GM23338 (cell line): ENCODE measurements at regions not wholly inside any gene's neighbourhood (a gene's known extent, or its start where the extent isn't known, plus 50 kb on each side); places are given as distances from the start of the nearest gene placed in this dataset.

Experiments
- ATAC-seq: fragments of 200-7000 bp; cut with Tn5 transposase; 3 replicates; pipeline ENCODE4 v1.9.1; 2020
- DNase-seq: peaks from one replicate; pipeline ENCODE4 v3.0.0-alpha.2; 2015; ENCODE audit warnings: low spot score
- H2AFZ ChIP-seq: fragments of 200-600 bp; sonication (generic); 2 replicates; pipeline ENCODE4 v1.8.0; 2016; ENCODE audit warnings: antibody characterized with exemption, mild to moderate bottlenecking, moderate library complexity
- H3F3A ChIP-seq: fragments of 200-600 bp; sonication (generic); replicated peaks from 2 replicates; pipeline ENCODE4 v1.8.0; 2017; ENCODE audit warnings: antibody characterized with exemption, mixed run types, low read depth
- H3K27ac ChIP-seq: fragments of 200-600 bp; sonication (generic); 2 replicates; pipeline ENCODE4 v1.6.1; 2016; ENCODE audit warnings: low read depth
- H3K27me3 ChIP-seq: fragments of 200-600 bp; sonication (generic); 2 replicates; pipeline ENCODE4 v1.8.0; 2016; ENCODE audit warnings: mild to moderate bottlenecking, mixed run types, moderate library complexity; ENCODE audit not compliant: insufficient read depth
- H3K36me3 ChIP-seq: fragments of 200-600 bp; sonication (generic); 2 replicates; pipeline ENCODE4 v1.8.0; 2016; ENCODE audit warnings: mild to moderate bottlenecking; ENCODE audit not compliant: insufficient read depth
- H3K4me1 ChIP-seq: fragments of 200-600 bp; sonication (generic); 2 replicates; pipeline ENCODE4 v1.8.0; 2016; ENCODE audit warnings: mild to moderate bottlenecking, moderate library complexity; ENCODE audit not compliant: insufficient read depth
- H3K4me2 ChIP-seq: fragments of 200-600 bp; sonication (generic); 2 replicates; pipeline ENCODE4 v1.7.1; 2017; ENCODE audit warnings: mixed run types
- H3K4me3 ChIP-seq: fragments of 200-600 bp; sonication (generic); 2 replicates; pipeline ENCODE4 v1.6.1; 2016; ENCODE audit warnings: mixed run types
- H3K79me2 ChIP-seq: fragments of 200-600 bp; sonication (generic); replicated peaks from 2 replicates; pipeline ENCODE4 v1.8.0; 2017; ENCODE audit warnings: mild to moderate bottlenecking; ENCODE audit not compliant: insufficient read depth
- H3K9me2 ChIP-seq: fragments of 200-600 bp; sonication (generic); 2 replicates; pipeline ENCODE4 v1.8.0; 2017; ENCODE audit not compliant: insufficient read depth
- H4K20me1 ChIP-seq: fragments of 200-600 bp; sonication (generic); replicated peaks from 2 replicates; pipeline ENCODE4 v1.8.0; 2017; ENCODE audit warnings: mild to moderate bottlenecking; ENCODE audit not compliant: insufficient read depth
- H3K27ac Mint-ChIP-seq: 2 replicates; pipeline ENCODE4 v1.8.0; 2020; ENCODE audit warnings: inconsistent platforms, mild to moderate bottlenecking, moderate library complexity, mixed read lengths
- H3K27me3 Mint-ChIP-seq: 3 replicates; pipeline ENCODE4 v1.8.0; 2022; ENCODE audit warnings: low read depth, mild to moderate bottlenecking, moderate library complexity, mixed read lengths, inconsistent platforms; ENCODE audit not compliant: insufficient read depth, poor library complexity
- H3K36me3 Mint-ChIP-seq: 3 replicates; pipeline ENCODE4 v1.8.0; 2021; ENCODE audit warnings: low read depth, mild to moderate bottlenecking, inconsistent platforms, moderate library complexity, mixed read lengths
- H3K4me1 Mint-ChIP-seq: 3 replicates; pipeline ENCODE4 v1.8.0; 2020; ENCODE audit warnings: mild to moderate bottlenecking, inconsistent platforms, mixed read lengths
- H3K4me3 Mint-ChIP-seq: 3 replicates; pipeline ENCODE4 v1.8.0; 2021; ENCODE audit warnings: moderate library complexity, mild to moderate bottlenecking, inconsistent platforms, mixed read lengths
- H3K9me3 Mint-ChIP-seq: 3 replicates; pipeline ENCODE4 v1.8.0; 2020; ENCODE audit warnings: moderate library complexity, mild to moderate bottlenecking, inconsistent platforms, mixed read lengths
- CREB1 ChIP-seq: fragments of 250-450 bp; sonication (Bioruptor Pico); IDR thresholded peaks from 2 replicates; pipeline ENCODE4 v1.5.0; 2020; ENCODE audit warnings: low read depth, mild to moderate bottlenecking, moderate library complexity
- EZH2 ChIP-seq: fragments of 200-600 bp; sonication (generic); IDR thresholded peaks from one replicate; pipeline ENCODE4 v1.8.0; 2017; ENCODE audit warnings: antibody characterized with exemption, mild to moderate bottlenecking, low read depth; ENCODE audit not compliant: unreplicated experiment
- EZH2phosphoT487 ChIP-seq: fragments of 200-600 bp; sonication (generic); IDR thresholded peaks from one replicate; pipeline ENCODE4 v1.8.1; 2018; ENCODE audit warnings: antibody characterized with exemption; ENCODE audit not compliant: unreplicated experiment
- JUNB ChIP-seq: IDR thresholded peaks from one replicate; pipeline ENCODE4 v1.6.1; 2016; ENCODE audit warnings: antibody characterized with exemption; ENCODE audit not compliant: unreplicated experiment
- NANOG ChIP-seq: IDR thresholded peaks from 2 replicates; pipeline ENCODE4 v1.6.1; 2016; ENCODE audit warnings: antibody characterized with exemption, borderline replicate concordance
- POLR2AphosphoS5 ChIP-seq: IDR thresholded peaks from 2 replicates; pipeline ENCODE4 v1.6.1; 2016; ENCODE audit warnings: antibody characterized with exemption, low read depth
- STAT1 ChIP-seq: IDR thresholded peaks from one replicate; pipeline ENCODE4 v1.6.1; 2016; ENCODE audit warnings: antibody characterized with exemption; ENCODE audit not compliant: unreplicated experiment
- ZNF114 ChIP-seq: fragments of 250-450 bp; sonication (Bioruptor Pico); IDR thresholded peaks from 2 replicates; pipeline ENCODE4 v1.5.0; 2020; ENCODE audit warnings: mild to moderate bottlenecking, moderate library complexity
- ZNF331 ChIP-seq: fragments of 250-450 bp; sonication (Bioruptor Pico); IDR thresholded peaks from 2 replicates; pipeline ENCODE4 v1.5.0; 2020; ENCODE audit warnings: low read depth, mild to moderate bottlenecking, moderate library complexity
- TF ChIP-seq, protein P1 (sequence below): IDR thresholded peaks from 2 replicates; pipeline ENCODE4 v1.6.1; 2016; ENCODE audit warnings: antibody characterized with exemption
- TF ChIP-seq, protein P2 (sequence below): fragments of 250-450 bp; sonication (Bioruptor Pico); IDR thresholded peaks from 2 replicates; pipeline ENCODE4 v1.5.0; 2020; ENCODE audit warnings: mild to moderate bottlenecking, moderate library complexity
- TF ChIP-seq, protein P3 (sequence below): IDR thresholded peaks from one replicate; pipeline ENCODE4 v1.6.1; 2018; ENCODE audit warnings: antibody characterized with exemption; ENCODE audit not compliant: unreplicated experiment
- TF ChIP-seq, protein P4 (sequence below), 2 experiments: fragments of 200-600 bp in 1 of 2; sonication (generic) in 1 of 2; conservative IDR thresholded peaks; 2 replicates each; pipeline versions ENCODE4 v1.5.1 to v1.6.1; 2016 to 2017; ENCODE audit warnings: antibody characterized with exemption in 2 of 2, low read depth in 2 of 2, mild to moderate bottlenecking in 2 of 2, moderate library complexity in 1 of 2

DNA sequence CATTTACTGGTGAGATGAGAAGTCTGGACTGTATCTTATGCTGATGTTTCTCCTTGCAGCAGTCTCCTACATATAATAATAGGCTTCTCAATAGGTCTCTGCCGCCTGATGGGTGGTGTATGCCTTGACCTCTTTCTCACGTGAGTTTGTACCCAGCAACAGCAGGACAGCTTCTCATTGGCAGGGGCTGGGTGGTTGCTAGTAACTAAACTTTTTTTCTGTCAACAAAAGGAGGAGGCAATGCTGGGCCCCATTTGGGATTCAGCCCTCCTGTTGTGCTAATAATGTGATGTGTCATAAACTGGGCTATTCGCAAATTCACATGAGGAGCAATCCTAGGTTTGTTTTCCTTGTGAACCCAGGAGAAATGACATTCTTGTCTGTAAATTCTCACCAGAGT is 533.6 kb downstream of the GATA3 start (continued):
- no peak for TF ChIP-seq EZH2phosphoT487
- TF ChIP-seq STAT1: no peak

DNA sequence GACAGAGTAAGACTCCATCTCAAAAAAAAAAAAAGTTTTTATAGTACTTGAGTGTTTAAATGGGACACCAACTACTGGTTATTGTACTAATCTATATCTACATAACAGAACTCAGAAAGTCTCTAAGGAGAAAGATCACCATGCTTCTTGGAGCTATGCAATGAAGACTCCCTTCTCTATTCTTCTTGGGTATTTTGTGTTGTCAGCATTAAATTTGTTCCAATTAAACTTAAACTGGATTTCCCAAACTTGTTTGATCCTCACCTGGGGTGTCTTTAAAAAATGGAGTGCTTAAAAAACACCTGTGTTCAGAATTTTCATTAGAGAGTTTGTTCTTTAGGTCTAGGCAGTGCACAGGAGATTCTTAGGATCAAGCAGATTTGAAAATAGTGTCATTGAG is 536.0 kb downstream of the GATA3 start:
- Mint-ChIP-seq H3K4me3 (no peak overlapping the region), H3K36me3 (no peaks in the 10 kb centered on the region), H3K4me1 (peaks cover 10% of the 10 kb centered on the region; the same call in 2 of the 3 replicates), H3K9me3 (no peaks in the 10 kb centered on the region), H3K27ac (no peak overlapping the region), H3K27me3 (no peaks in the 10 kb centered on the region)
- H3K4me2 ChIP-seq: no peak overlapping the region
- H2AFZ ChIP-seq: no peak overlapping the region
- H3K79me2 ChIP-seq: no peaks in the 10 kb centered on the region
- no peak for ATAC-seq
- no peak overlapping the region for H3K27ac ChIP-seq
- no peak for DNase-seq
- no peaks in the 10 kb centered on the region for H4K20me1 ChIP-seq
- TF ChIP-seq EZH2 (no peak), JUNB (no peak), EZH2phosphoT487 (no peak), CREB1 (no peak), ZNF114 (CRISPR knock-in tag) (no peak), ZNF331 (CRISPR knock-in tag) (no peak), NANOG (no peak), STAT1 (no peak), POLR2AphosphoS5 (no peak)
- TF ChIP-seq, protein P1, sequence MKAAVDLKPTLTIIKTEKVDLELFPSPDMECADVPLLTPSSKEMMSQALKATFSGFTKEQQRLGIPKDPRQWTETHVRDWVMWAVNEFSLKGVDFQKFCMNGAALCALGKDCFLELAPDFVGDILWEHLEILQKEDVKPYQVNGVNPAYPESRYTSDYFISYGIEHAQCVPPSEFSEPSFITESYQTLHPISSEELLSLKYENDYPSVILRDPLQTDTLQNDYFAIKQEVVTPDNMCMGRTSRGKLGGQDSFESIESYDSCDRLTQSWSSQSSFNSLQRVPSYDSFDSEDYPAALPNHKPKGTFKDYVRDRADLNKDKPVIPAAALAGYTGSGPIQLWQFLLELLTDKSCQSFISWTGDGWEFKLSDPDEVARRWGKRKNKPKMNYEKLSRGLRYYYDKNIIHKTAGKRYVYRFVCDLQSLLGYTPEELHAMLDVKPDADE: no peak
- TF ChIP-seq, protein P2, sequence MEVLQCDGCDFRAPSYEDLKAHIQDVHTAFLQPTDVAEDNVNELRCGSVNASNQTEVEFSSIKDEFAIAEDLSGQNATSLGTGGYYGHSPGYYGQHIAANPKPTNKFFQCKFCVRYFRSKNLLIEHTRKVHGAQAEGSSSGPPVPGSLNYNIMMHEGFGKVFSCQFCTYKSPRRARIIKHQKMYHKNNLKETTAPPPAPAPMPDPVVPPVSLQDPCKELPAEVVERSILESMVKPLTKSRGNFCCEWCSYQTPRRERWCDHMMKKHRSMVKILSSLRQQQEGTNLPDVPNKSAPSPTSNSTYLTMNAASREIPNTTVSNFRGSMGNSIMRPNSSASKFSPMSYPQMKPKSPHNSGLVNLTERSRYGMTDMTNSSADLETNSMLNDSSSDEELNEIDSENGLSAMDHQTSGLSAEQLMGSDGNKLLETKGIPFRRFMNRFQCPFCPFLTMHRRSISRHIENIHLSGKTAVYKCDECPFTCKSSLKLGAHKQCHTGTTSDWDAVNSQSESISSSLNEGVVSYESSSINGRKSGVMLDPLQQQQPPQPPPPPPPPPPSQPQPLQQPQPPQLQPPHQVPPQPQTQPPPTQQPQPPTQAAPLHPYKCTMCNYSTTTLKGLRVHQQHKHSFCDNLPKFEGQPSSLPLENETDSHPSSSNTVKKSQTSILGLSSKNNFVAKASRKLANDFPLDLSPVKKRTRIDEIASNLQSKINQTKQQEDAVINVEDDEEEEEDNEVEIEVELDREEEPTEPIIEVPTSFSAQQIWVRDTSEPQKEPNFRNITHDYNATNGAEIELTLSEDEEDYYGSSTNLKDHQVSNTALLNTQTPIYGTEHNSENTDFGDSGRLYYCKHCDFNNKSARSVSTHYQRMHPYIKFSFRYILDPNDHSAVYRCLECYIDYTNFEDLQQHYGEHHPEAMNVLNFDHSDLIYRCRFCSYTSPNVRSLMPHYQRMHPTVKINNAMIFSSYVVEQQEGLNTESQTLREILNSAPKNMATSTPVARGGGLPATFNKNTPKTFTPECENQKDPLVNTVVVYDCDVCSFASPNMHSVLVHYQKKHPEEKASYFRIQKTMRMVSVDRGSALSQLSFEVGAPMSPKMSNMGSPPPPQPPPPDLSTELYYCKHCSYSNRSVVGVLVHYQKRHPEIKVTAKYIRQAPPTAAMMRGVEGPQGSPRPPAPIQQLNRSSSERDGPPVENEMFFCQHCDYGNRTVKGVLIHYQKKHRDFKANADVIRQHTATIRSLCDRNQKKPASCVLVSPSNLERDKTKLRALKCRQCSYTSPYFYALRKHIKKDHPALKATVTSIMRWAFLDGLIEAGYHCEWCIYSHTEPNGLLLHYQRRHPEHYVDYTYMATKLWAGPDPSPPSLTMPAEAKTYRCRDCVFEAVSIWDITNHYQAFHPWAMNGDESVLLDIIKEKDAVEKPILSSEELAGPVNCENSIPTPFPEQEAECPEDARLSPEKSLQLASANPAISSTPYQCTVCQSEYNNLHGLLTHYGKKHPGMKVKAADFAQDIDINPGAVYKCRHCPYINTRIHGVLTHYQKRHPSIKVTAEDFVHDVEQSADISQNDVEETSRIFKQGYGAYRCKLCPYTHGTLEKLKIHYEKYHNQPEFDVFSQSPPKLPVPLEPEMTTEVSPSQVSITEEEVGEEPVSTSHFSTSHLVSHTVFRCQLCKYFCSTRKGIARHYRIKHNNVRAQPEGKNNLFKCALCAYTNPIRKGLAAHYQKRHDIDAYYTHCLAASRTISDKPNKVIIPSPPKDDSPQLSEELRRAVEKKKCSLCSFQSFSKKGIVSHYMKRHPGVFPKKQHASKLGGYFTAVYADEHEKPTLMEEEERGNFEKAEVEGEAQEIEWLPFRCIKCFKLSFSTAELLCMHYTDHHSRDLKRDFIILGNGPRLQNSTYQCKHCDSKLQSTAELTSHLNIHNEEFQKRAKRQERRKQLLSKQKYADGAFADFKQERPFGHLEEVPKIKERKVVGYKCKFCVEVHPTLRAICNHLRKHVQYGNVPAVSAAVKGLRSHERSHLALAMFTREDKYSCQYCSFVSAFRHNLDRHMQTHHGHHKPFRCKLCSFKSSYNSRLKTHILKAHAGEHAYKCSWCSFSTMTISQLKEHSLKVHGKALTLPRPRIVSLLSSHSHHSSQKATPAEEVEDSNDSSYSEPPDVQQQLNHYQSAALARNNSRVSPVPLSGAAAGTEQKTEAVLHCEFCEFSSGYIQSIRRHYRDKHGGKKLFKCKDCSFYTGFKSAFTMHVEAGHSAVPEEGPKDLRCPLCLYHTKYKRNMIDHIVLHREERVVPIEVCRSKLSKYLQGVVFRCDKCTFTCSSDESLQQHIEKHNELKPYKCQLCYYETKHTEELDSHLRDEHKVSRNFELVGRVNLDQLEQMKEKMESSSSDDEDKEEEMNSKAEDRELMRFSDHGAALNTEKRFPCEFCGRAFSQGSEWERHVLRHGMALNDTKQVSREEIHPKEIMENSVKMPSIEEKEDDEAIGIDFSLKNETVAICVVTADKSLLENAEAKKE (CRISPR knock-in tag): no peak
- TF ChIP-seq, protein P3, sequence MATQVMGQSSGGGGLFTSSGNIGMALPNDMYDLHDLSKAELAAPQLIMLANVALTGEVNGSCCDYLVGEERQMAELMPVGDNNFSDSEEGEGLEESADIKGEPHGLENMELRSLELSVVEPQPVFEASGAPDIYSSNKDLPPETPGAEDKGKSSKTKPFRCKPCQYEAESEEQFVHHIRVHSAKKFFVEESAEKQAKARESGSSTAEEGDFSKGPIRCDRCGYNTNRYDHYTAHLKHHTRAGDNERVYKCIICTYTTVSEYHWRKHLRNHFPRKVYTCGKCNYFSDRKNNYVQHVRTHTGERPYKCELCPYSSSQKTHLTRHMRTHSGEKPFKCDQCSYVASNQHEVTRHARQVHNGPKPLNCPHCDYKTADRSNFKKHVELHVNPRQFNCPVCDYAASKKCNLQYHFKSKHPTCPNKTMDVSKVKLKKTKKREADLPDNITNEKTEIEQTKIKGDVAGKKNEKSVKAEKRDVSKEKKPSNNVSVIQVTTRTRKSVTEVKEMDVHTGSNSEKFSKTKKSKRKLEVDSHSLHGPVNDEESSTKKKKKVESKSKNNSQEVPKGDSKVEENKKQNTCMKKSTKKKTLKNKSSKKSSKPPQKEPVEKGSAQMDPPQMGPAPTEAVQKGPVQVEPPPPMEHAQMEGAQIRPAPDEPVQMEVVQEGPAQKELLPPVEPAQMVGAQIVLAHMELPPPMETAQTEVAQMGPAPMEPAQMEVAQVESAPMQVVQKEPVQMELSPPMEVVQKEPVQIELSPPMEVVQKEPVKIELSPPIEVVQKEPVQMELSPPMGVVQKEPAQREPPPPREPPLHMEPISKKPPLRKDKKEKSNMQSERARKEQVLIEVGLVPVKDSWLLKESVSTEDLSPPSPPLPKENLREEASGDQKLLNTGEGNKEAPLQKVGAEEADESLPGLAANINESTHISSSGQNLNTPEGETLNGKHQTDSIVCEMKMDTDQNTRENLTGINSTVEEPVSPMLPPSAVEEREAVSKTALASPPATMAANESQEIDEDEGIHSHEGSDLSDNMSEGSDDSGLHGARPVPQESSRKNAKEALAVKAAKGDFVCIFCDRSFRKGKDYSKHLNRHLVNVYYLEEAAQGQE: no peak
- TF ChIP-seq, protein P4, sequence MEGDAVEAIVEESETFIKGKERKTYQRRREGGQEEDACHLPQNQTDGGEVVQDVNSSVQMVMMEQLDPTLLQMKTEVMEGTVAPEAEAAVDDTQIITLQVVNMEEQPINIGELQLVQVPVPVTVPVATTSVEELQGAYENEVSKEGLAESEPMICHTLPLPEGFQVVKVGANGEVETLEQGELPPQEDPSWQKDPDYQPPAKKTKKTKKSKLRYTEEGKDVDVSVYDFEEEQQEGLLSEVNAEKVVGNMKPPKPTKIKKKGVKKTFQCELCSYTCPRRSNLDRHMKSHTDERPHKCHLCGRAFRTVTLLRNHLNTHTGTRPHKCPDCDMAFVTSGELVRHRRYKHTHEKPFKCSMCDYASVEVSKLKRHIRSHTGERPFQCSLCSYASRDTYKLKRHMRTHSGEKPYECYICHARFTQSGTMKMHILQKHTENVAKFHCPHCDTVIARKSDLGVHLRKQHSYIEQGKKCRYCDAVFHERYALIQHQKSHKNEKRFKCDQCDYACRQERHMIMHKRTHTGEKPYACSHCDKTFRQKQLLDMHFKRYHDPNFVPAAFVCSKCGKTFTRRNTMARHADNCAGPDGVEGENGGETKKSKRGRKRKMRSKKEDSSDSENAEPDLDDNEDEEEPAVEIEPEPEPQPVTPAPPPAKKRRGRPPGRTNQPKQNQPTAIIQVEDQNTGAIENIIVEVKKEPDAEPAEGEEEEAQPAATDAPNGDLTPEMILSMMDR (conservative IDR thresholded peaks at IDR 0.05; ENCODE audit: low read depth in 2 of 2): no peak
- no peaks in the 10 kb centered on the region for H3K4me1 ChIP-seq
- H3K27me3 ChIP-seq: no peaks in the 10 kb centered on the region
- no peaks in the 10 kb centered on the region for H3F3A ChIP-seq
- H3K4me3 ChIP-seq: no peak overlapping the region
- H3K9me2 ChIP-seq: no peaks in the 10 kb centered on the region; the same call in 1 of the 2 replicates
- no peaks in the 10 kb centered on the region for H3K36me3 ChIP-seq
